ENCODE measurements at regions not wholly inside any gene's neighbourhood (a gene's known extent, or its start where the extent isn't known, plus 50 kb on each side); places are given as distances from the start of the nearest gene placed in this dataset.
"Not testable (repeated sequence)": the region's sequence is repeated elsewhere in the genome, so short reads cannot be mapped to it uniquely, and the experiment has no call there.

GRCh38 chr13:80171096-80171495 lies 169.8 kb downstream of the SPRY2 start:
- no peak for DNase-seq

- DNase-seq: no peak
Measured at GRCh38 chr13:80168089-80168850, 172.7 kb downstream of the SPRY2 start.

GRCh38 chr13:80166352-80166751 lies 174.6 kb downstream of the SPRY2 start:
- peak; percentile 32 for DNase-seq

GRCh38 chr13:80164462-80164861 lies 176.5 kb downstream of the SPRY2 start:
- no peak for DNase-seq

- no peak for DNase-seq
Measured at GRCh38 chr13:80161896-80162295, 179.0 kb downstream of the SPRY2 start.

- no peak for DNase-seq
Measured at GRCh38 chr13:80161219-80161618, 179.7 kb downstream of the SPRY2 start.

GRCh38 chr13:80160110-80160509 lies 180.8 kb downstream of the SPRY2 start:
- DNase-seq: no peak

GRCh38 chr13:80157261-80157932 lies 183.5 kb downstream of the SPRY2 start:
- DNase-seq: peak; percentile 16

- not testable (repeated sequence) for DNase-seq
Measured at GRCh38 chr13:80152142-80152541, 188.8 kb downstream of the SPRY2 start.

- DNase-seq: no peak
Measured at GRCh38 chr13:80151016-80151415, 189.9 kb downstream of the SPRY2 start.

GRCh38 chr13:80149736-80150135 lies 191.2 kb downstream of the SPRY2 start:
- DNase-seq: no peak

- no peak for DNase-seq
Measured at GRCh38 chr13:80145171-80145690, 195.7 kb downstream of the SPRY2 start.

GRCh38 chr13:80144493-80144892 lies 196.4 kb downstream of the SPRY2 start:
- DNase-seq: no peak

- DNase-seq: peak; percentile 85
Measured at GRCh38 chr13:80141123-80141849, 199.6 kb downstream of the SPRY2 start.

- DNase-seq: no peak
Measured at GRCh38 chr13:80140685-80141084, 200.2 kb downstream of the SPRY2 start.

GRCh38 chr13:80139196-80139595 lies 201.7 kb downstream of the SPRY2 start:
- no peak for DNase-seq

- DNase-seq: no peak
Measured at GRCh38 chr13:80137994-80138393, 202.9 kb downstream of the SPRY2 start.

GRCh38 chr13:80134346-80134745 lies 206.6 kb downstream of the SPRY2 start:
- no peak for DNase-seq

- DNase-seq: no peak
Measured at GRCh38 chr13:80133631-80134261, 207.2 kb downstream of the SPRY2 start.

GRCh38 chr13:80132741-80133601 lies 208.0 kb downstream of the SPRY2 start:
- DNase-seq: peak; percentile 77

GRCh38 chr13:80131204-80131603 lies 209.7 kb downstream of the SPRY2 start:
- no peak for DNase-seq
